Epithelial cell of esophagus (primary cell): ENCODE measurements at regions not wholly inside any gene's neighbourhood (a gene's known extent, or its start where the extent isn't known, plus 50 kb on each side); places are given as distances from the start of the nearest gene placed in this dataset.

Source experiments
- DNase-seq: peaks from one replicate; pipeline ENCODE4 v3.0.0; 2010; ENCODE audit warnings: low read depth
- H3K4me3 ChIP-seq: 2 replicates; pipeline ENCODE4 v1.5.1; 2011; ENCODE audit warnings: mild to moderate bottlenecking, low read length, control low read depth
- TF ChIP-seq, protein P1 (sequence below): IDR thresholded peaks from 2 replicates; pipeline ENCODE4 v1.5.1; 2011; ENCODE audit warnings: low read depth, mild to moderate bottlenecking, low read length, control low read depth, inconsistent platforms; ENCODE audit not compliant: insufficient read depth; ENCODE audit errors: missing control alignments

DNA sequence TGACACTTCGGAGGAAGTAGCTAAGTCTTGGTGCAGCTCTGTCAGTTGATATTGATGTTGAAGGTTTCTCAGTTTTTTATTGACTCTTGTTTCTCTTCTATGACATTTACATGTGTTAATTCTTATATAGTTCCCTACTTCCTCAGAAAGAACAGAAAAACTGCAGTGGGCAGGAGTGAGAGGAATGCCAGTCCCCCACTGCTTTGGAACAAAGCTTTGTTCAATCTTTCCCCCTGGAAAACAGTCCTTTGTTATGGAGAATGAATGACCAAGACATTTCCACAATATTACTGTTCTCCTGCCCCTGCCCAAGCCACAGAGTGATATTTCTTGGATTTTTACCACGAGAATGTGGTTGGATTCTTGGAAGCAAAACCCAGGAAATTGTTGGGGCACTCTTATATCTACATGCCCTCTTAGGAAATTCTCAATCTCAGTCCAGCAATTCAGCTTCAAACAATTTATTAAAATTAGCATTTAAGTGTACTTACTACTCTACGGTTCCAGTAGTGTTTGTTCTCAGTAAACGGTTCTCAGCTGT is 258.0 kb upstream of the KCND2 start:
- DNase-seq = no peak
- H3K4me3 ChIP-seq = no peak overlapping the region
- TF ChIP-seq, protein P1, sequence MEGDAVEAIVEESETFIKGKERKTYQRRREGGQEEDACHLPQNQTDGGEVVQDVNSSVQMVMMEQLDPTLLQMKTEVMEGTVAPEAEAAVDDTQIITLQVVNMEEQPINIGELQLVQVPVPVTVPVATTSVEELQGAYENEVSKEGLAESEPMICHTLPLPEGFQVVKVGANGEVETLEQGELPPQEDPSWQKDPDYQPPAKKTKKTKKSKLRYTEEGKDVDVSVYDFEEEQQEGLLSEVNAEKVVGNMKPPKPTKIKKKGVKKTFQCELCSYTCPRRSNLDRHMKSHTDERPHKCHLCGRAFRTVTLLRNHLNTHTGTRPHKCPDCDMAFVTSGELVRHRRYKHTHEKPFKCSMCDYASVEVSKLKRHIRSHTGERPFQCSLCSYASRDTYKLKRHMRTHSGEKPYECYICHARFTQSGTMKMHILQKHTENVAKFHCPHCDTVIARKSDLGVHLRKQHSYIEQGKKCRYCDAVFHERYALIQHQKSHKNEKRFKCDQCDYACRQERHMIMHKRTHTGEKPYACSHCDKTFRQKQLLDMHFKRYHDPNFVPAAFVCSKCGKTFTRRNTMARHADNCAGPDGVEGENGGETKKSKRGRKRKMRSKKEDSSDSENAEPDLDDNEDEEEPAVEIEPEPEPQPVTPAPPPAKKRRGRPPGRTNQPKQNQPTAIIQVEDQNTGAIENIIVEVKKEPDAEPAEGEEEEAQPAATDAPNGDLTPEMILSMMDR = no peak

DNA sequence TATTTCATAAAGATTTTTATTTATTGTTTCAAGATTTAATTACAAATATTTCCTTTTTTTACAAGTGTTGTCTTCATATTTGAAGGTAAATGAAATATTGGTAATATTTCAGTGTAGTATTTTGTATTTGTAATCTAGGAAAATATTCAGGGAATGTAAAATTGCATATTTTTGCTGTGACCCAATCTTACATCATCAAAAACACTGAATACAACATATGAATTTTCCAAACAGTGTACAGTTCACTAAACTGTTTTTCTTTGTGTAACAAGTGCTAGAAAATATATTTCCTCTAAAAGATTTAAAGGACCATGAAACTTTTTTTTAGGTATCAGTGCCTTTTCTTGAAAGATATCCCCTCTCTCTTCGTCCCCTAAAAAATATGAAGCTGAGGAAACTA is 251.9 kb upstream of the KCND2 start:
- no peak overlapping the region for H3K4me3 ChIP-seq
- TF ChIP-seq, protein P1 = no peak
- DNase-seq = peak; percentile 8

DNA sequence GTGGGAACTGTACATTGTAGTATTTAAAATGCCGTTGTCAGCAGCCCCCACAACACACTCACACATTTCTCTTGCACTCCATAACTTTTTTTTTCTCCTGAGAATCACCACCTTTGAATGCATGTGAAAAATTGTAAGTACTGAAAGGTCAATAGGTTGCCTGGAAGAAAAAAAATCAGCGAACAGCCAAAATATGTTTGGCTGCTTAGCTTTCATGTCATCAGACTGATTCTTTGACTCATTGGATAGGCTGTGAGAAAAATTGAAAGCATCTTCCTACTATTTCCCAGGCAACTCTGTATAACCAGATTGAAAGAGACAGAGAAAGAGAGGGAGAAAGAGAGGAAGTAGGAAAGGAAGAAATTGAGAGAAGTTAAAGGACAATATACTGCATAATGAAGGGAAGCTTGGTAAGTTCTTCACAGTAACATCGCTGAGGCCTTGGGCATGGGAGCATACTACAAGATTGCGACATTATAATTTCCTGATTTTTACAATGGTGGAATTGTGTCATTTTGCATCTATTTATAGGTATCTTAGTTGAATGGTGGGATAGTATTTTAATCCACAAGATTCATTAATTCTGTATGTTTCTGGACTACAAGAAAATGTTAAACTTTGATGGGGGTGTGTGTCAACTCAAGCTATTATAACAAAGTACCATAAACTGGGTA is 249.3 kb upstream of the KCND2 start:
- no peak for DNase-seq
- TF ChIP-seq, protein P1 = no peak
- H3K4me3 ChIP-seq = no peak overlapping the region

DNA sequence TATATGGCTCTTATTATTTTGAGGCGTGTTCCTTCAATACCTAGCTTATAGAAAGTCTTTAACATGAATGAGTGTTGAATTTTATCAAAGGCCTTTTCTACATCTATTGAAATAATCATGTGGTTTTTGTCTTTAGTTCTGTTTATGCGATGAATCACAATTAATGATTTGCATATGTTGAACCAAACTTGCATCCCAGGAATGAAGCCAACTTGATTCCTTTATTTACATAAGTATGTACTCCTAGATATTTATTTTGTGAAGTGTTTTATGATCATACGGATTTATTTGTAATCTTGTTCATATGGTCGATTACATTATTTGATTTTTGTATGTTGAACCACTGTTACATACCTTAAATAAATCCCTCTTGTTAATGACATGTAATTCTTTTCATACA is 244.3 kb upstream of the KCND2 start:
- TF ChIP-seq, protein P1 = no peak
- H3K4me3 ChIP-seq = no peak overlapping the region
- DNase-seq = no peak

DNA sequence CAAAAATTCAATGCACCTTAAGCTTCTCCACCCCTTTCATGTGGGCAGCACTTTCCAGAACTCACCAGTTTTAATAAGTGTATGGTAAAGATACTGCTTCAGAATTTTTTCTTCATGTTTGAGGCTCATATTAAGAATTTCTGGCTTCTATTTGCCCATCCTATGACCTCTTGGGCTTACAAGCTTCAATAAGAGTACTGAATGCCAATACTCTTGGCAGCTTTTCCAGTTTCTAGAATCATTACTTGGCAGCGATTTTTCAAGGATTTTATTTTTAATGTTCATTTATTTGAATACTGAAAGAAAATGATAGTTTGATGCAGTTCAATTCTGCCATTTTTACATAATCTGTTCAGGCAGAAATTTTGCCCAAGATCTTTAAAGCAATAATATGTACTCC is 242.1 kb upstream of the KCND2 start:
- H3K4me3 ChIP-seq = no peak overlapping the region
- TF ChIP-seq, protein P1 = no peak
- DNase-seq = no peak

DNA sequence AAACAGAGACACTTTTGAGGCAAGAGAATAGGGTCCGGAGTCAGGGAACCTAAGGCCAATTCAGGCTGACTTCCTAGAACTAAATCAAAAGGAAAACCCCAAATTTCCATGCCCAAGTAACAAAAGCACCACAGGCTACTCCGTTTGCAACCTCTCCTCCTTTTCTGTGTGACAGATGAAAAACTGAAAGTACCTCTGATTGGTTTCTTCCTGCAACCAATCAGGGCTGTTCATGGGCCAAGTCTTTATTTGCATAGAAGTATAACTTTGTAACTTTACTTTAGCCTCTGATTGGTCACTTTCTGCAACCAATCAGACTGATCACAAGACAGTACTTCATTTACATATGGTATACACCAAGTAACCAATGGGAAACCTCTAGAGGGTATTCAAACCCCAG is 239.9 kb upstream of the KCND2 start:
- TF ChIP-seq, protein P1 = no peak
- no peak overlapping the region for H3K4me3 ChIP-seq
- DNase-seq = no peak

DNA sequence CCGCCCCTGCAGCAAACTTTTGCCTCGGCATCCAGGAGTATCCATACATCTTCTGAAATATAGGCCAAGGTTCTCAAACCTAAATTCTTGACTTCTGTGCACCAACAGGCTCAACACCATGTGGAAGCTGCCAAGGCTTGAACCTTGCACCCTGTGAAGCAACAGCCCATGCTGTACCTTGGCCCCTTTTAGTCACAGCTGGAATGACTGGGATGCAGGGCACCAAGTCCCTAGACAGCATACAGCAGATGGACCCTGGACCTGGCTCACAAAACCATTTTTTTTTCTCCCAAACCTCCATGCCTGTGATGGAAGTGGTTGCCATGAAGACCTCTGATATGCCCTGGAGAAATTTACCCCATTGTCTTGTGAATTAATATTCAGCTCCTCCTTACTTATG is 233.8 kb upstream of the KCND2 start:
- H3K4me3 ChIP-seq = no peak overlapping the region
- no peak for DNase-seq
- TF ChIP-seq, protein P1 = no peak
